ENCODE measurements at regions not wholly inside any gene's neighbourhood (a gene's known extent, or its start where the extent isn't known, plus 50 kb on each side); places are given as distances from the start of the nearest gene placed in this dataset.

GRCh38 chr6:80478030-80478429, 371.6 kb downstream of the BCKDHB start:
- no peak overlapping the region for H3K4me3 ChIP-seq (ENCODE audit: low read length)
- DNase-seq (ENCODE audit: low read depth) = no peak
- no peak for TF ChIP-seq CTCF (IDR thresholded peaks at IDR 0.05; ENCODE audit: insufficient read depth, low read depth, low read length, missing control alignments)

- no peak for DNase-seq (ENCODE audit: low read depth)
- TF ChIP-seq CTCF (IDR thresholded peaks at IDR 0.05; ENCODE audit: insufficient read depth, low read depth, low read length, missing control alignments) = no peak
- H3K4me3 ChIP-seq (ENCODE audit: low read length) = no peak overlapping the region
These were observed 371.1 kb downstream of the BCKDHB start for GRCh38 chr6:80477591-80477990.

- no peak overlapping the region for H3K4me3 ChIP-seq (ENCODE audit: low read length)
- no peak for TF ChIP-seq CTCF (IDR thresholded peaks at IDR 0.05; ENCODE audit: insufficient read depth, low read depth, low read length, missing control alignments)
- no peak for DNase-seq (ENCODE audit: low read depth)
These were observed 365.8 kb downstream of the BCKDHB start for GRCh38 chr6:80472271-80472670.

- TF ChIP-seq CTCF (IDR thresholded peaks at IDR 0.05; ENCODE audit: insufficient read depth, low read depth, low read length, missing control alignments) = no peak
- H3K4me3 ChIP-seq (ENCODE audit: low read length) = no peak overlapping the region
- DNase-seq (ENCODE audit: low read depth) = no peak
These were observed 363.5 kb downstream of the BCKDHB start for GRCh38 chr6:80469977-80470376.

GRCh38 chr6:80468398-80468797, 361.9 kb downstream of the BCKDHB start:
- H3K4me3 ChIP-seq (ENCODE audit: low read length) = no peak overlapping the region
- no peak for TF ChIP-seq CTCF (IDR thresholded peaks at IDR 0.05; ENCODE audit: insufficient read depth, low read depth, low read length, missing control alignments)
- DNase-seq (ENCODE audit: low read depth) = no peak

GRCh38 chr6:80467408-80467807, 360.9 kb downstream of the BCKDHB start:
- no peak for DNase-seq (ENCODE audit: low read depth)
- TF ChIP-seq CTCF (IDR thresholded peaks at IDR 0.05; ENCODE audit: insufficient read depth, low read depth, low read length, missing control alignments) = no peak
- no peak overlapping the region for H3K4me3 ChIP-seq (ENCODE audit: low read length)

- no peak for DNase-seq (ENCODE audit: low read depth)
- H3K4me3 ChIP-seq (ENCODE audit: low read length) = no peak overlapping the region
- no peak for TF ChIP-seq CTCF (IDR thresholded peaks at IDR 0.05; ENCODE audit: insufficient read depth, low read depth, low read length, missing control alignments)
These were observed 360.5 kb downstream of the BCKDHB start for GRCh38 chr6:80466981-80467380.

Measured in epithelial cell of esophagus (primary cell).